Stomach (tissue), 4 donors: ENCODE measurements at regions not wholly inside any gene's neighbourhood (a gene's known extent, or its start where the extent isn't known, plus 50 kb on each side); places are given as distances from the start of the nearest gene placed in this dataset.

Source experiments
- CTCF ChIP-seq, 7 experiments: fragments of 450-650 bp in 4 of 7; fragments of 200-600 bp in 3 of 7; sonication (generic) in 3 of 7; IDR thresholded peaks; one replicate each; pipeline ENCODE4 v1.5.1; 2016 to 2019; ENCODE audit warnings: antibody characterized with exemption in 7 of 7, control low read depth in 2 of 7, mild to moderate bottlenecking in 1 of 7
- EP300 ChIP-seq: sonication (generic); formaldehyde crosslinking; IDR thresholded peaks from one replicate; pipeline ENCODE4 v1.6.1; 2017; ENCODE audit warnings: antibody characterized with exemption
- POLR2A ChIP-seq, 4 donors: fragments of 450-650 bp; IDR thresholded peaks; one replicate each; pipeline ENCODE4 v1.6.1; 2016; ENCODE audit warnings: antibody characterized with exemption in 4 of 4, control low read depth in 2 of 4, mild to moderate bottlenecking in 1 of 4, moderate library complexity in 1 of 4
- POLR2AphosphoS5 ChIP-seq, 3 donors: sonication (generic); formaldehyde crosslinking; IDR thresholded peaks; one replicate each; pipeline ENCODE4 v1.6.1; 2016; ENCODE audit warnings: antibody characterized with exemption in 3 of 3

- no peak for TF ChIP-seq CTCF (IDR thresholded peaks at IDR 0.05)
- no peak for TF ChIP-seq POLR2A (IDR thresholded peaks at IDR 0.05)
- no peak for TF ChIP-seq EP300
- no peak for TF ChIP-seq POLR2AphosphoS5 (IDR thresholded peaks at IDR 0.05)
These were observed 433.0 kb downstream of the PPARGC1A start for GRCh38 chr4:23456864-23457263.
